NCI-H2227 (cell line): ENCODE measurements at regions not wholly inside any gene's neighbourhood (a gene's known extent, or its start where the extent isn't known, plus 50 kb on each side); places are given as distances from the start of the nearest gene placed in this dataset.
"Not testable (repeated sequence)": the region's sequence is repeated elsewhere in the genome, so short reads cannot be mapped to it uniquely, and the experiment has no call there.

Experiments used
- DNase-seq: peaks from one replicate; lab custom pipeline; 2025; ENCODE audit not compliant: unreplicated experiment; lab: John Stamatoyannopoulos, UW

GRCh38 chr11:69869311-69869939 lies 50.2 kb upstream of the FGF3 start:
- no peak for DNase-seq

- no peak for DNase-seq
Observed at GRCh38 chr11:69870766-69871165, 51.5 kb upstream of the FGF3 start.

DNA sequence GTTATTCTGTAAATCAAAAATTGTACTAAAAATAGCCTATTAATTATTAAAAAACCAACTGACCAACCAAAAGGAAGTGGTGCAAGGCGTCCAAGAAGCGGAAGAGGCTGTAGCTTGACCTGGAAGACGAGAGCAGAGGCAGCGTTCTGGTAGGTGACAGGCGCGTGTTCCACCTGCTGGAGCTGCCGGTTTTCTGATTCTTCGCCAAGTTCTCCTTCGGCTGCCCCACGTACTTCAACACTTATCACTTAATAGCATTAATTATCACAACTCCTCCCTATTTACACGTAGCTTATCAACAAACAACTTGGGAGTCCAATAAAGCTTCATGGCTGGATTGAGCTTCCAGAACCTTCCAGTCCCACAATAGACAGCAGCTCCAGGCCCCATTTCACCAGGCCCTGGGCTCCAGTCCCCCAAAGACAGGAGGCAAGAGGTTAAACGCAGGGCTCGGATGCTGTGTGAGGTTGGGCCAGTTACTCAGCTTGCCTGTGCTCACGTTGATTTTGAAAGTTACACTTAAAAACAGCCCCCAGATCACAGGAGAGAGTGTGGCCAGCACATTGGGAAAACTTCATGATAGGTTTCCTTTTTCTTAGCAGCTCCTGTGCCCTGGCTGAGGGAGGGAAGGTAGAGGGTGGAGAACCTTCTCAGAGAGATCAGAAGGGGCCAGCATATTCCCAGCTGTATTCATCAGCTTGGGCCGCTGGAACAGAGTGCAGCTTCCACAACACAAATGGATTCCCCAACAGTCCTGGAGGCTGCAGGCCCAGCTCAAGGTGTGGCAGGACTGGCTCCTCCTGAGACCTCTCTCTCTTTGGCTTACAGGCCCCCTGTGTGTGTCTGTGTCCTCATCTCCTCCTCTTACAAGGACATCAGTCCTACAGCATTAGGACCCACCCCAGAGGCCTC lies 54.2 kb upstream of the FGF3 start:
- DNase-seq: no peak

DNA sequence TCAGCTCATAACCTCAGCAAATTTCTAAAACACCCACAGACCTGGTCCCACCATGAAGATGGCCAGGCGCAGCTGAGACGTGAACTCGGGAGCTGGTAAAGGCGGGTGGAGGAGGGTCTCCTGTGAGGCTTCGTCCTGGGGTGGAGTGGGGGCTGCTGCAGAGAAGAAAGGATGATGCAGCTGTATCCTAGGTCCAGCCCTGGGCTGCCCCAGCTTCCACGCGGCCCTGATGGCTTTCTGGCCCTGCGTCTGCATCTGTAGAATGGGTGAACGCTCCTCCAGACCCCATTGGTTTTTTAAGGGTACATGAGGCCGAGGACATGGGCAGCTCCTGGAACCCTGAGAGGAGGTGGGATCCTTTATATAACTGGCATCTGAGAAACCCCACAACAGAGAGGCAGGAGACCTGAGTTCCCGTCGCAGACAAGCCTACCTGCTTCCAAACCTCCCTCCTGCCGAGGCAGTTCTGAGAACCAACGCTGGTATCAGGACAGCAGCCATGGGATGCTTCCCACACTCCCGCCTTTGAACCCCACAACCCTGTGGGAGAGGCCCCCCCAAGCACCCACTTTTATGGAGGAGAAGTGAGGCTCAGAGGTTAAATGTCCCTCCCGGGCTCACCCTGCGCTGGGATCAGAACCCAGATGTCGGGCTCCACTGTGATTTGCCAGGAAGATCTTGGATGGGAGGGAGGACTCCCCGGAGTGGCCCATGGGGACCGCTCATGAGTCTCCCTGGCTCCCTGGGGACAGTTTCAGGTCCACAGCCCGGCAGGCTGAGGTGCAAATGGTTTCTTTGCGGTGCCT lies 55.2 kb upstream of the FGF3 start:
- no peak for DNase-seq

DNA sequence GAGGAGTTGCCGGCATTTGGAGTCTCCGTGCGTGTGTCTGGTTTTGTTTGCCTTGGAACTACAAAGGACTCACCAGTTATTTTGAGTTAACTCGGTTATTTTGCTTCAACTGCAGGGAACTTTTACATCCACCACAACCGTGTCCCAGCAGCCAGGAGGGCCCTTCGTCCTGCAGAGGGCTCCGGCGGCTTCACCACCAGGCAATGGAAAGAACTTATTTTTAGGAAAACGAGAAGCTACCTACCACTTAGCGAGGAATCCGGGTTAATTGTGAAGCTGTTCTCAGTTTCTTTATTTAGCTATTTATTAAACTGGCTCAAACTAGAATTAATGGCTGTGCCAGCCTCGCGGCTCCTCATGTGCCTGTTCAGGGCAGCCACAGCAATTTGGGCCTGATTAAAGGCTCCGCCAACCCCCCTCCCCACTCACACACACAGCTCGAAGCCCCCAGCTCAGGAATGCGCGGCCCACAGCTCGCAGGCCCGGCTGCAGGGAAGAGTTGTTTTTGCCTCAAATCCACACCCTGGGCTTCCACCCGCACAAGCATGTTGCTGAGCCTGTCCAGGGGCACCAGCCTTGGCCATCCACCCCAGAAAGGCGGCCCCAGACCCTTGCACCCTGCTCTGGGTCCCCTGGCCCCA lies 55.9 kb upstream of the FGF3 start:
- no peak for DNase-seq

- DNase-seq: no peak
Observed at GRCh38 chr11:69876013-69876412, 56.8 kb upstream of the FGF3 start.

DNA sequence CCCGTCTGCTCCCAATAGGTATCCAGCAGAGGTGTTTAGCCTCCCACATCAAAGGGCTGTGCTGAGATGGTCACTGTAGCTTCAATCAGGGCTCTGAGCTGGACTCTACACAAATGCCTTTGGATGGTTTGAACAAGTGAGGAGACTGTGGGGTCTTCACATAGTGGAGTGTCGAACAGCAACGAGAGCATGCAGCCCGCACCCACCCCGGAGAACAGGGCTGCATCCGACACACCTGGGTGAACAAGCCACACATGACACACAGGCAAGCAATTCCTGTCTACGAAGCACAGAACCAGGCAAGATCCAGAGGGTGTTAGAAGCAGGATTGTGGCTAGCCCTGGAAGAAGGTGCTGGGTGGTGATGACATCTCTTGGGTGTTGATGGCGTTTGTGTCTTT lies 58.0 kb upstream of the FGF3 start:
- no peak for DNase-seq

DNA sequence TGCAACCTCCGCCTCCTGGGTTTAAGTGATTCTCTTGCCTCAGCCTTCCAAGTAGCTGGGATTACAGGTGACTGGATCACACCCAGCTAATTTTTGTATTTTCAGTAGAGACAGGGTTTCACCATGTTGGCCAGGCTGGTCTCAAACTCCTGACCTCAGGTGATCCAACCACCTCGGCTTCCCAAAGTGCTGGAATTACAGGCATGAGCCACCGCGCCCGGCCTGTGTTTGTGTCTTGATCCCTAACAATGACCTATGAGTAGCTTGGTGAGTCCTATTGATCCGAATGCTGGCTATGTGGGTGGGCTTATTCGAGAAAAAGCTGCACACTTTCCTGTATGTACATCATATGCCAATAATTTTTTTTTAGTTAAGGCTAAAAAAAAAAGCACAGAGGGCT lies 58.5 kb upstream of the FGF3 start:
- not testable (repeated sequence) for DNase-seq

- DNase-seq: no peak
Observed at GRCh38 chr11:69878144-69878883, 59.1 kb upstream of the FGF3 start.

GRCh38 chr11:69878927-69879728 lies 59.9 kb upstream of the FGF3 start:
- no peak for DNase-seq

GRCh38 chr11:69879729-69880005 lies 60.5 kb upstream of the FGF3 start:
- no peak for DNase-seq

- no peak for DNase-seq
Observed at GRCh38 chr11:69880041-69880825, 61.0 kb upstream of the FGF3 start.

DNA sequence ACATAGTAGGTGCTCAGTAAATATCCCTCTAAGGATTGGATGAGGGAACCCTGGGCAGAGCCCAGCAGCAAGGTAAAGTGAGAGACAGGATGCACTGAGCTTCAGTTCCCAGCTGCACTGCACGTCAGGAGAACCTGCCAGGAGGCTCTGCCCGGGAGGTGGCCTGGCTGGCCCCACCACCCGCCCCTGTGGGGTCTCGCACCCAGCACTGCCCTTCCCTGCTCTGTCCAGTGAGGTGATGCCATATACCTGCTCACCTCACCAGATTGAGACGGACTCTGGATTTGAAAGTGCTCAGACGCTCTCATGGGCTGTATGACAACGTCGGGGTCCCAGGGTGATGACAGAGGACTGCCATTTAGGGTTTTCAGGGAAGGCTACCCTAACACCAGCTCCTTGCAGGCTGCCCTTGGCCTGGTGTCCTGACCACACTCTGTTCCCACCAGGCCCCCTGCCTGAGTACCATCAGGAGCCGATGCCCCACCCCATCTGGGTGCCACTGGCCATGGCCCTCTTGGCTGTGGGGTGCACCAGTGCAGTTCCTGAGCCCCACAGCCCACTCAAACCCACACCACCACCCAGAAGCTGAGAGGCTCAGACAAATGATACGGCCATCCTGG lies 61.7 kb upstream of the FGF3 start:
- DNase-seq: no peak

DNA sequence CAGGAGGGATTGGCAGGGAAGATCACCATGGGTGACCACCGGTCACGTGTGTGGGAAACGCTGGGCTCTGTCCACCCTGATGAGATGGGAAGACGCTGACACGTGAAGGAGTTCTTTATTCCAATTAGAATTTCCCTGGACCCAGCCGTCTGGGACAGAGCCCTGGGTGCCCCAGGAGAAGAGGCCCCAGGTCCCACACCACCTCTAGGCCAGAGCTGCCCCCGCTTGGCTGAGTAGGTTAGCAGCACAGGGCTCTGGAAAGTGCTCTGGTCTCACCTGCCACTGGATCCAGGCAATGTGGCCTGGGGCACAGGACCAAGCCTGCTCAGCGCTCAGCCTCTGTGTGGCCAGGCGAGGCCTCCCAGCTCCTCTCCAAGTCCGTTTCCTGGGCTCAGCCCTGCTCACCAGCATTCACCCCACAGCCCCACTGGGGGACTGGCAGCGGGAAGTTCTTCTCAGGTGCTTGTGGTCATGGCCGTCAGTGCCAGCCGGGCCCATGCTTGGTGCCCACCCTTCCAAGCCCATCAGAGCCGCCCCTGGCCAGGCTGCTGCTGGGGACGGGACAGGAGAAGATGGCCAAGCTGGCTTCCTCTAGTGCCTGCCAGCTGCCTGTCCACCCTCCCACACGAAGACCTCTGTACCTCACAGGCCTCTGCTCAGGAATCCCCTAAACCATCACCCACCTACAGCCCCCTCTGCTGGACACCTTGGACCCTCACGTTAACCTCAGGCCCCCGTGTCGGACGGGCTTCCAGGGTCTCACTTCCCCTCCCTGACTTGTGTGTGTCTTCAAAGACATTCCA lies 62.5 kb upstream of the FGF3 start:
- DNase-seq: no peak

- no peak for DNase-seq
Observed at GRCh38 chr11:69882270-69882608, 63.0 kb upstream of the FGF3 start.

DNA sequence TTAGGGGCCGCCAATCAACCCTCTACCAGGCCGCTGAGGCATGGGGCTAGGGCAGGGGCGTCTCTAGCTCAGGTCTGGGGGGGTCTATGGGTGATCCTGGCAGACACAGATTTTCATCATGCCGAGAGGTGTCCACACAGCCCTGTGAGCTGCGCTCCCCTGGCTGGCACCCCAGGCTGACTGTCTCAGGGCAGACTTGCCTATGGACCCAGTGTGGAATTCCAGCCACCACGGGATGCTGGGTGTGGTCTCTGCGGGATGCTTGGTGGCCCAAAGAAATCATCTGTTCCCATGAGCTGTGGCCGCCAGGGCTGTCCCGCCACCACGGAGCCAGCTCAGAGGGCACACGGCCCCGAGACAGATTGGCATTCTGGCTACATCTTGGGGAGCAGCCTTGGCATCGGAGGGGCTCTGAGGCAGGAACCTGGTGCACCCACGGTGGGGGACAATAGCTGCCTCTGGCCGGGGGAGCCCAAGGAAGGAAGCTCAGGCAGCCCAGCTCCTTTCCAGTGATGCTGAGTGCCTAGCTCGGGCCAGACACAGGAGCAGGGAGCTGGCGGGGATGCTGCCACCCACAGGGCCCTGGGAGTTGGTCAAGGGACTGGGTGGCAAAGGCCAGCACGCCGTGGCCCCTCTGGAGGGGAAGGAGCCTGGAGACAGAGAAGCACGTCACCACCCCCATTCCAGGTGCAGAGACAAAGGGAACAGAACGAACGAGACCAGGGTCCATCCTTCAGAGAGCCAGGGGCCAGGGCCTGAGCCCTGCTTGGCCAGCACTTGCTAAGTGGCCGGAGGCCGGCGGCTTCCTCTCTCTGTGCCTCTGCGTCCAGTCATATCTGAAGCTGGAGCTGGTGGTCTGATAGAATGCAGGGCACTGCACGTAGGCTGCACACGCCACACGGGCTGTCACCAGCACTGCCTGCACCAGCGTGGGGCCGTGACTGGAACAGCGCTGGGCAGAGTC lies 64.4 kb upstream of the FGF3 start:
- no peak for DNase-seq

DNA sequence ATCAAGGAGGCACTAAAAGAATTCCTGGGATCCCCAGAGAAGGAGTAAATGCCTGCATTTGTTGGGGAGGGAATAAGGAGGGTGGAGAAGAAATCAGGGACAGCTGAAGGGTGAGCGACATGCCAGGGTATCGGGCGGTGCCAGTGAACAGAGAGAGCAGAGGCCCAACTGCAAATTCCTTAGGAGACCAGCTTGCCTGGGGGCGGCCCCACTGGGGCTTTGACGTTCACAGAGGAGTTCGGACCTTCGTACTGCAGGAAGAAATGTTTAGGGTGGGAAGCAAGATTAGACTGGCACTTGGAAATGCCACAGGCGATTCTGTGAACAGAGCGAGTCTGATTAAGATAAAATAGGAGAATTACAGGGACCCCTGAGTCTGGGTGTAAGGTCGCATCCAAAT lies 65.1 kb upstream of the FGF3 start:
- no peak for DNase-seq
